GM18498 (cell line): ENCODE measurements at regions not wholly inside any gene's neighbourhood (a gene's known extent, or its start where the extent isn't known, plus 50 kb on each side); places are given as distances from the start of the nearest gene placed in this dataset.

Experiments used
- ATAC-seq: cut with Tn5 transposase; IDR thresholded peaks from one replicate; pipeline ENCODE4 v1.9.1; 2021; ENCODE audit warnings: mild to moderate bottlenecking, moderate library complexity; ENCODE audit not compliant: unreplicated experiment

- ATAC-seq, result no peak
Measured at GRCh38 chr2:19045151-19045550, 313.3 kb downstream of the OSR1 start.

GRCh38 chr2:19043893-19044292 lies 314.5 kb downstream of the OSR1 start:
- no peak for ATAC-seq

GRCh38 chr2:19041434-19042041 lies 316.9 kb downstream of the OSR1 start:
- ATAC-seq, result no peak

- no peak for ATAC-seq
Measured at GRCh38 chr2:19038071-19039015, 320.1 kb downstream of the OSR1 start.

GRCh38 chr2:19036091-19036490 lies 322.3 kb downstream of the OSR1 start:
- no peak for ATAC-seq

- no peak for ATAC-seq
Measured at GRCh38 chr2:19035238-19035637, 323.2 kb downstream of the OSR1 start.

GRCh38 chr2:19033240-19033639 lies 325.2 kb downstream of the OSR1 start:
- no peak for ATAC-seq

GRCh38 chr2:19031642-19032041 lies 326.8 kb downstream of the OSR1 start:
- ATAC-seq, result no peak

GRCh38 chr2:19029655-19030054 lies 328.8 kb downstream of the OSR1 start:
- ATAC-seq, result no peak

GRCh38 chr2:19028587-19029375 lies 329.6 kb downstream of the OSR1 start:
- ATAC-seq, result no peak

- no peak for ATAC-seq
Measured at GRCh38 chr2:19027626-19028025, 330.8 kb downstream of the OSR1 start.

GRCh38 chr2:19026261-19026660 lies 332.2 kb downstream of the OSR1 start:
- ATAC-seq, result no peak

GRCh38 chr2:19022334-19022733 lies 336.1 kb downstream of the OSR1 start:
- no peak for ATAC-seq

GRCh38 chr2:19021721-19022120 lies 336.7 kb downstream of the OSR1 start:
- no peak for ATAC-seq

- ATAC-seq, result no peak
Measured at GRCh38 chr2:19021100-19021476, 337.3 kb downstream of the OSR1 start.

GRCh38 chr2:19020144-19021099 lies 338.0 kb downstream of the OSR1 start:
- no peak for ATAC-seq

GRCh38 chr2:19009510-19009909 lies 348.9 kb downstream of the OSR1 start:
- ATAC-seq, result no peak

GRCh38 chr2:19003554-19003953 lies 354.9 kb downstream of the OSR1 start:
- no peak for ATAC-seq

GRCh38 chr2:19000776-19001175 lies 357.6 kb downstream of the OSR1 start:
- no peak for ATAC-seq

GRCh38 chr2:18999198-18999597 lies 359.2 kb downstream of the OSR1 start:
- ATAC-seq, result no peak
